SK-N-MC (cell line): ENCODE measurements at regions not wholly inside any gene's neighbourhood (a gene's known extent, or its start where the extent isn't known, plus 50 kb on each side); places are given as distances from the start of the nearest gene placed in this dataset.

Experiments used
- EZH2 ChIP-seq: fragments of 200-600 bp; sonication (generic); IDR thresholded peaks from one replicate; pipeline ENCODE4 v1.6.1; 2017; ENCODE audit warnings: antibody characterized with exemption
- FOXP2 ChIP-seq: optimal IDR thresholded peaks from 2 replicates; pipeline ENCODE3; 2011; ENCODE audit warnings: mild to moderate bottlenecking, moderate library complexity; ENCODE audit not compliant: insufficient read depth; ENCODE audit errors: extremely low read length, control extremely low read depth
- POLR2AphosphoS5 ChIP-seq: IDR thresholded peaks from 2 replicates; pipeline ENCODE4 v1.6.1; 2012; ENCODE audit warnings: mild to moderate bottlenecking, low read depth, low read length, borderline replicate concordance

DNA sequence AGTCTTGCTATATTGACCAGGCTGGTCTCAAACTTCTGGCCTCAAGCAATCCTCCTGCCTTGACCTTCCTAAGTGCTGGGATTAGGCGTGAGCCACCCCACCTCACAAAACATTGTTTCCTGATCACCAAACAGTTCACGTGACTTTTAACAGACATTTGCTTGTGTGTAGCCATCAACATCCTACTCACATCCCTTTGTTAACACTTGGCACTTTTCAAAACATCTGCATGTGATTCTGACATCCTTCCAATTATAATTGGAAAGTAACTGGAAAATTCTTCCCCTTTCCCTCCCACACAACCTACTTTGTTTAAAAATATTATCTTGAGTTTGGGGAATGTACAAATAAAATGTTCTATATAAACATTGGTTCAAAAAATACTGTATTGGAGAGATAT, 317.9 kb downstream of the PCNX1 start:
- no peak for TF ChIP-seq EZH2
- TF ChIP-seq POLR2AphosphoS5, result no peak
- no peak for TF ChIP-seq FOXP2
